IMR-90 (cell line): ENCODE measurements at regions not wholly inside any gene's neighbourhood (a gene's known extent, or its start where the extent isn't known, plus 50 kb on each side); places are given as distances from the start of the nearest gene placed in this dataset.

Source experiments
- ATAC-seq: fragments of 200-7000 bp; cut with Tn5 transposase; 2 replicates; pipeline ENCODE4 v1.9.1; 2020; ENCODE audit warnings: low read depth, mild to moderate bottlenecking, moderate library complexity
- BruUV-seq: library from RNA; stranded (reverse); fragments of 400-500 nt; replicated peaks from 2 replicates; lab custom pipeline; 2021; lab: Mats Ljungman, UMichigan
- CTCF ChIA-PET: fragments of 300-600 bp; formaldehyde crosslinking; extraction: SDS; loops from one replicate; lab custom pipeline; 2021; ENCODE audit warnings: antibody characterized with exemption; lab: Yijun Ruan, JAX
- POLR2A ChIA-PET: fragments of 300-600 bp; sonication (Branson Sonifier 250); formaldehyde crosslinking; loops from one replicate; lab custom pipeline; 2022; ENCODE audit warnings: antibody characterized with exemption; ENCODE audit not compliant: unreplicated experiment; lab: Charles Lee
- DNase-seq: peaks from one replicate; pipeline ENCODE4 v3.0.0; 2013
- H2AFZ ChIP-seq: replicated peaks from 2 replicates; pipeline ENCODE3; 2013; ENCODE audit warnings: low read length, mild to moderate bottlenecking; ENCODE audit not compliant: poor library complexity
- H2AK5ac ChIP-seq: 2 replicates; pipeline ENCODE4 v1.6.1; 2013; ENCODE audit warnings: low read depth, low read length, inconsistent platforms
- H2AK9ac ChIP-seq: replicated peaks from 2 replicates; pipeline ENCODE3; 2013; ENCODE audit warnings: mild to moderate bottlenecking, low read depth, low read length, moderate library complexity; ENCODE audit not compliant: poor library complexity
- H2BK120ac ChIP-seq: 2 replicates; pipeline ENCODE4 v1.6.1; 2013; ENCODE audit warnings: low read depth, low read length, inconsistent platforms
- H2BK15ac ChIP-seq: 3 replicates; pipeline ENCODE4 v1.6.1; 2013; ENCODE audit warnings: low read depth, low read length, inconsistent platforms
- H2BK20ac ChIP-seq: 2 replicates; pipeline ENCODE4 v1.6.1; 2013; ENCODE audit warnings: low read depth, mild to moderate bottlenecking, inconsistent platforms, low read length, moderate library complexity
- H2BK5ac ChIP-seq: 2 replicates; pipeline ENCODE4 v1.6.1; 2013; ENCODE audit warnings: mild to moderate bottlenecking, low read depth, low read length, inconsistent platforms; ENCODE audit not compliant: poor library complexity, severe bottlenecking
- H3K14ac ChIP-seq: replicated peaks from 2 replicates; pipeline ENCODE4 v1.6.1; 2013; ENCODE audit warnings: low read depth, low read length, inconsistent platforms
- H3K18ac ChIP-seq: 2 replicates; pipeline ENCODE4 v1.6.1; 2013; ENCODE audit warnings: low read depth, low read length, control low read depth
- H3K23ac ChIP-seq: 2 replicates; pipeline ENCODE4 v1.6.1; 2013; ENCODE audit warnings: low read depth, low read length, inconsistent platforms
- H3K27ac ChIP-seq: 2 replicates; pipeline ENCODE4 v1.5.1; 2013; ENCODE audit warnings: mild to moderate bottlenecking, control low read depth, low read length; ENCODE audit not compliant: insufficient read depth
- H3K27me3 ChIP-seq: 2 replicates; pipeline ENCODE4 v1.6.1; 2013; ENCODE audit warnings: low read length; ENCODE audit not compliant: control insufficient read depth, insufficient read depth
- H3K36me3 ChIP-seq: 2 replicates; pipeline ENCODE4 v1.6.1; 2013; ENCODE audit warnings: low read length, mixed read lengths; ENCODE audit not compliant: control insufficient read depth, insufficient read depth
- H3K4ac ChIP-seq: 2 replicates; pipeline ENCODE4 v1.6.1; 2013; ENCODE audit warnings: low read depth, low read length, inconsistent platforms
- H3K4me1 ChIP-seq: 2 replicates; pipeline ENCODE4 v1.6.1; 2013; ENCODE audit warnings: low read length, mixed read lengths; ENCODE audit not compliant: control insufficient read depth, insufficient read depth
- H3K4me2 ChIP-seq: 2 replicates; pipeline ENCODE4 v1.6.1; 2013; ENCODE audit warnings: low read depth, mild to moderate bottlenecking, control low read depth, low read length, moderate library complexity
- H3K4me3 ChIP-seq: 2 replicates; pipeline ENCODE4 v1.5.1; 2013; ENCODE audit warnings: low read depth, mild to moderate bottlenecking, control low read depth, low read length, moderate library complexity; ENCODE audit not compliant: insufficient read depth
- H3K56ac ChIP-seq: 2 replicates; pipeline ENCODE4 v1.6.1; 2013; ENCODE audit warnings: low read length, inconsistent platforms; ENCODE audit not compliant: insufficient read depth; ENCODE audit errors: extremely low read depth
- H3K79me1 ChIP-seq, 2 experiments: 2 replicates each; pipeline ENCODE4 v1.6.1; 2013; ENCODE audit warnings: low read length in 2 of 2, inconsistent platforms in 1 of 2, low read depth in 1 of 2
- H3K9ac ChIP-seq: 2 replicates; pipeline ENCODE4 v1.6.1; 2013; ENCODE audit warnings: low read depth, low read length, control low read depth
- H3K9me1 ChIP-seq: 2 replicates; pipeline ENCODE4 v1.6.1; 2013; ENCODE audit warnings: low read length, inconsistent platforms; ENCODE audit not compliant: insufficient read depth
- H3K9me3 ChIP-seq: 2 replicates; pipeline ENCODE4 v1.6.1; 2013; ENCODE audit warnings: low read length; ENCODE audit not compliant: control insufficient read depth, insufficient read depth
- H4K20me1 ChIP-seq: 2 replicates; pipeline ENCODE4 v1.6.1; 2013; ENCODE audit warnings: low read length, inconsistent platforms; ENCODE audit not compliant: insufficient read depth
- H4K5ac ChIP-seq: 2 replicates; pipeline ENCODE4 v1.6.1; 2013; ENCODE audit warnings: mild to moderate bottlenecking, low read depth, low read length, control low read depth
- H4K8ac ChIP-seq, 2 experiments: 2 replicates each; pipeline ENCODE4 v1.6.1; 2013; ENCODE audit warnings: low read depth in 2 of 2, low read length in 2 of 2, control low read depth in 1 of 2, inconsistent platforms in 1 of 2
- H4K91ac ChIP-seq: 2 replicates; pipeline ENCODE4 v1.6.1; 2013; ENCODE audit warnings: low read depth, low read length, inconsistent platforms; ENCODE audit not compliant: insufficient read depth
- BHLHE40 ChIP-seq: fragments of 150-350 bp; IDR thresholded peaks from 2 replicates; pipeline ENCODE4 v1.6.1; 2016; ENCODE audit warnings: mild to moderate bottlenecking, low read depth, low read length
- CEBPB ChIP-seq: IDR thresholded peaks from 2 replicates; pipeline ENCODE4 v1.6.1; 2012; ENCODE audit warnings: low read depth, low read length, improper control_type of control experiment
- CHD1 ChIP-seq: IDR thresholded peaks from 2 replicates; pipeline ENCODE4 v1.6.1; 2012; ENCODE audit warnings: low read depth, low read length, improper control_type of control experiment
- CTCF ChIP-seq: conservative IDR thresholded peaks from 2 replicates; pipeline ENCODE4 v1.5.1; 2012; ENCODE audit warnings: mild to moderate bottlenecking, low read depth, low read length, improper control_type of control experiment
- ELK1 ChIP-seq: fragments of 150-350 bp; IDR thresholded peaks from 2 replicates; pipeline ENCODE4 v1.6.1; 2016; ENCODE audit warnings: low read depth, mild to moderate bottlenecking, low read length, moderate library complexity, borderline replicate concordance
- FOS ChIP-seq: fragments of 150-350 bp; IDR thresholded peaks from 2 replicates; pipeline ENCODE4 v1.6.1; 2016; ENCODE audit warnings: low read depth, low read length
- MAFK ChIP-seq: IDR thresholded peaks from 2 replicates; pipeline ENCODE4 v1.6.1; 2012; ENCODE audit warnings: low read depth, low read length, improper control_type of control experiment
- MAZ ChIP-seq: IDR thresholded peaks from 2 replicates; pipeline ENCODE4 v1.6.1; 2012; ENCODE audit warnings: low read depth, mild to moderate bottlenecking, low read length, improper control_type of control experiment, moderate library complexity, borderline replicate concordance
- MXI1 ChIP-seq: IDR thresholded peaks from 2 replicates; pipeline ENCODE4 v1.6.1; 2012; ENCODE audit warnings: low read depth, mild to moderate bottlenecking, low read length, moderate library complexity, borderline replicate concordance
- NFE2L2 ChIP-seq: fragments of 150-350 bp; IDR thresholded peaks from 2 replicates; pipeline ENCODE4 v1.6.1; 2016; ENCODE audit warnings: low read depth, mild to moderate bottlenecking, low read length
- POLR2A ChIP-seq: IDR thresholded peaks from 2 replicates; pipeline ENCODE4 v1.6.1; 2012; ENCODE audit warnings: mild to moderate bottlenecking, low read depth, low read length
- RAD21 ChIP-seq: IDR thresholded peaks from 2 replicates; pipeline ENCODE4 v1.6.1; 2012; ENCODE audit warnings: low read length, improper control_type of control experiment
- RCOR1 ChIP-seq: IDR thresholded peaks from 2 replicates; pipeline ENCODE4 v1.6.1; 2012; ENCODE audit warnings: mild to moderate bottlenecking, low read length, improper control_type of control experiment; ENCODE audit not compliant: insufficient replicate concordance
- RFX5 ChIP-seq: IDR thresholded peaks from 2 replicates; pipeline ENCODE4 v1.8.0; 2012; ENCODE audit warnings: low read depth, mild to moderate bottlenecking, low read length, moderate library complexity
- SMC3 ChIP-seq: fragments of 150-350 bp; IDR thresholded peaks from 2 replicates; pipeline ENCODE4 v1.6.1; 2016; ENCODE audit warnings: low read depth, mild to moderate bottlenecking, antibody characterized with exemption, low read length, moderate library complexity
- USF2 ChIP-seq: fragments of 150-350 bp; IDR thresholded peaks from 2 replicates; pipeline ENCODE4 v1.6.1; 2017; ENCODE audit warnings: mild to moderate bottlenecking, antibody characterized with exemption, low read length, low read depth
- dilution Hi-C: fragments of 300-500 bp; cut with HindIII; formaldehyde crosslinking; loops from one replicate; pipeline ENCODE4 v1.14.3; 2018; ENCODE audit warnings: low sequenced_read_pairs; ENCODE audit not compliant: unreplicated experiment
- in situ Hi-C: fragments of 300-500 bp; cut with MboI; formaldehyde crosslinking; loops from 3 replicates; pipeline ENCODE4 v1.14.3; 2019; ENCODE audit warnings: low sequenced_read_pairs, inconsistent platforms, mixed read lengths
- intact Hi-C: fragments of 100-400 bp; cut with micrococcal nuclease; formaldehyde crosslinking; loops from 2 replicates; pipeline ENCODE4 v1.10.0; 2022

GRCh38 chr1:101548376-101548775, 311.6 kb downstream of the S1PR1 start:
- Histone ChIP-seq H3K27me3 (no peaks in the 10 kb centered on the region), H2AK9ac (no peak overlapping the region), H2AFZ (no peak overlapping the region), H3K18ac (no peak overlapping the region), H3K9me3 (no peaks in the 10 kb centered on the region), H3K36me3 (no peaks in the 10 kb centered on the region), H4K20me1 (no peaks in the 10 kb centered on the region), H3K4ac (no peak overlapping the region), H2BK120ac (no peak overlapping the region), H3K79me1 (no peaks in the 10 kb centered on the region), H3K14ac (no peak overlapping the region), H3K4me2 (no peak overlapping the region), H4K8ac (no peak overlapping the region), H3K9me1 (no peaks in the 10 kb centered on the region), H3K4me3 (no peak overlapping the region), H2BK5ac (no peak overlapping the region), H4K5ac (no peak overlapping the region), H3K4me1 (no peaks in the 10 kb centered on the region), H3K56ac (no peak overlapping the region), H2BK20ac (no peak overlapping the region), H2AK5ac (no peak overlapping the region), H2BK15ac (no peak overlapping the region), H3K9ac (no peak overlapping the region), H4K91ac (no peak overlapping the region), H3K27ac (no peak overlapping the region), H3K23ac (no peak overlapping the region)
- intact Hi-C loops (no loop called here), dilution Hi-C loops (no loop called here), in situ Hi-C loops (no loop called here)
- no TSS peak for BruUV-seq
- ChIA-PET CTCF (no interaction called here), POLR2A (no interaction called here)
- ATAC-seq (no peak), DNase-seq (no peak)
- no peak for TF ChIP-seq FOS
- no peak for TF ChIP-seq POLR2A
- TF ChIP-seq CTCF: no peak
- no peak for TF ChIP-seq NFE2L2
- TF ChIP-seq RFX5: no peak
- no peak for TF ChIP-seq CEBPB
- no peak for TF ChIP-seq BHLHE40
- TF ChIP-seq MXI1: no peak
- no peak for TF ChIP-seq SMC3
- no peak for TF ChIP-seq RCOR1
- no peak for TF ChIP-seq ELK1
- TF ChIP-seq RAD21: no peak
- no peak for TF ChIP-seq MAFK
- no peak for TF ChIP-seq MAZ
- TF ChIP-seq USF2: no peak
- no peak for TF ChIP-seq CHD1
